SK-N-MC (cell line): ENCODE measurements at regions not wholly inside any gene's neighbourhood (a gene's known extent, or its start where the extent isn't known, plus 50 kb on each side); places are given as distances from the start of the nearest gene placed in this dataset.

Experiments
- EZH2 ChIP-seq: fragments of 200-600 bp; sonication (generic); IDR thresholded peaks from one replicate; pipeline ENCODE4 v1.6.1; 2017; ENCODE audit warnings: antibody characterized with exemption
- POLR2AphosphoS5 ChIP-seq: IDR thresholded peaks from 2 replicates; pipeline ENCODE4 v1.6.1; 2012; ENCODE audit warnings: mild to moderate bottlenecking, low read depth, low read length, borderline replicate concordance

DNA sequence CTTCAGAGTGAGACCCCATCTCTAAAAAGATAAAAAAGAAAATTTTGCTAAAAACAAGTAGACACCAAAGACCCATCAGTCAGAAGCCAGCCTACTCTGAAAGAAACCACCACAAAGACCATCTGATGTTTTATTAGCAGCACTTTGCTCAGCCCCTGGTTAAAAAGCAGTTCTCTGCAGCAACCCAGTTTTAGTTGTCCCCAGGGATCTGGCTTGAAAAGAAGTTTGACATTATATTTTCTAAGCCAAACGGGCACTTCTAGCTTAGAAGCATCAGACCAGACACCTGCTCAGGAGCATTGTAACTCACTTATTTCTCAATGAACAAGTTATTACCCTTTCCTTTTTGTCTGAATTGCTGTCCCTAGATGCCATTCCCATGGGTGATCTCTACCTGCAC, 164.2 kb upstream of the ETAA1 start:
- TF ChIP-seq POLR2AphosphoS5 (no peak), EZH2 (no peak)
